ENCODE measurements at regions not wholly inside any gene's neighbourhood (a gene's known extent, or its start where the extent isn't known, plus 50 kb on each side); places are given as distances from the start of the nearest gene placed in this dataset.

GRCh38 chr2:126765395-126765794 is 109.4 kb downstream of the GYPC start:
- TF ChIP-seq POLR2A (IDR thresholded peaks at IDR 0.05), result no peak
- TF ChIP-seq CTCF (IDR thresholded peaks at IDR 0.05), result no peak
- no peak overlapping the region for H3K4me3 ChIP-seq
- H3K36me3 ChIP-seq, result no peaks in the 10 kb centered on the region
- H3K9me3 ChIP-seq, result no peaks in the 10 kb centered on the region
- intact Hi-C loops (cut with DNase I), result no loop called here
- 33% methylated on average over 3 of the region's 3 CpGs for WGBS (ENCODE audit: insufficient coverage, low coverage, low lambda C conversion rate, missing lambda C conversion rate)
- ATAC-seq (no peak), DNase-seq (no peak)
- no peaks in the 10 kb centered on the region for H3K4me1 ChIP-seq
- H3K27ac ChIP-seq, result no peak overlapping the region
- no peaks in the 10 kb centered on the region for H3K27me3 ChIP-seq

GRCh38 chr2:126766295-126766968 is 110.5 kb downstream of the GYPC start:
- Histone ChIP-seq H3K27me3 (no peaks in the 10 kb centered on the region), H3K27ac (no peak overlapping the region), H3K9me3 (no peaks in the 10 kb centered on the region), H3K4me1 (no peaks in the 10 kb centered on the region), H3K4me3 (no peak overlapping the region), H3K36me3 (no peaks in the 10 kb centered on the region)
- WGBS (ENCODE audit: insufficient coverage, low coverage, low lambda C conversion rate, missing lambda C conversion rate), result 37% methylated on average over 6 of the region's 7 CpGs
- ATAC-seq (no peak), DNase-seq (no peak)
- intact Hi-C loops (cut with DNase I), result no loop called here
- TF ChIP-seq POLR2A (IDR thresholded peaks at IDR 0.05) (no peak), CTCF (IDR thresholded peaks at IDR 0.05) (no peak)

GRCh38 chr2:126766969-126767296 is 111.0 kb downstream of the GYPC start:
- no peaks in the 10 kb centered on the region for H3K27me3 ChIP-seq
- no peaks in the 10 kb centered on the region for H3K4me1 ChIP-seq
- ATAC-seq (peak in 1 of 4 donors; percentile 38), DNase-seq (no peak)
- TF ChIP-seq CTCF (IDR thresholded peaks at IDR 0.05) (no peak), POLR2A (IDR thresholded peaks at IDR 0.05) (no peak)
- H3K27ac ChIP-seq, result no peak overlapping the region
- no peak overlapping the region for H3K4me3 ChIP-seq
- H3K9me3 ChIP-seq, result no peaks in the 10 kb centered on the region
- H3K36me3 ChIP-seq, result no peaks in the 10 kb centered on the region
- 56% methylated on average over 3 of the region's 7 CpGs for WGBS (ENCODE audit: insufficient coverage, low coverage, low lambda C conversion rate, missing lambda C conversion rate)
- intact Hi-C loops (cut with DNase I), result no loop called here

GRCh38 chr2:126769118-126769517 is 113.2 kb downstream of the GYPC start:
- intact Hi-C loops (cut with DNase I), result no loop called here
- H3K4me3 ChIP-seq, result no peak overlapping the region
- TF ChIP-seq CTCF (IDR thresholded peaks at IDR 0.05) (no peak), POLR2A (IDR thresholded peaks at IDR 0.05) (no peak)
- ATAC-seq (no peak), DNase-seq (peak in 1 of 3 donors; percentile 25)
- no peaks in the 10 kb centered on the region for H3K36me3 ChIP-seq
- no peaks in the 10 kb centered on the region for H3K9me3 ChIP-seq
- H3K4me1 ChIP-seq, result no peaks in the 10 kb centered on the region
- no peak overlapping the region for H3K27ac ChIP-seq
- no CpG with 5 or more reads among the region's 3 CpGs for WGBS (ENCODE audit: insufficient coverage, low coverage, low lambda C conversion rate, missing lambda C conversion rate)
- H3K27me3 ChIP-seq, result no peaks in the 10 kb centered on the region

- Histone ChIP-seq H3K4me3 (no peak overlapping the region), H3K27ac (no peak overlapping the region), H3K4me1 (no peaks in the 10 kb centered on the region), H3K36me3 (no peaks in the 10 kb centered on the region), H3K9me3 (no peaks in the 10 kb centered on the region), H3K27me3 (no peaks in the 10 kb centered on the region)
- ATAC-seq (no peak), DNase-seq (no peak)
- intact Hi-C loops (cut with DNase I), result loop anchor here in 1 of 2 donors (10.0 kb wide), 2 partner anchors 246 to 1026 kb away; no protein-coding TSS in a partner anchor
- TF ChIP-seq CTCF (IDR thresholded peaks at IDR 0.05), result no peak
- TF ChIP-seq POLR2A (IDR thresholded peaks at IDR 0.05), result no peak
- WGBS (ENCODE audit: insufficient coverage, low coverage, low lambda C conversion rate, missing lambda C conversion rate), result 100% methylated on average over 1 of the region's 2 CpGs
These were observed 114.5 kb downstream of the GYPC start for GRCh38 chr2:126770466-126770865.

All from right lobe of liver (tissue), 6 donors.